ENCODE measurements at regions not wholly inside any gene's neighbourhood (a gene's known extent, or its start where the extent isn't known, plus 50 kb on each side); places are given as distances from the start of the nearest gene placed in this dataset.
A peak's percentile ranks its signal among the peaks of the same experiment; 100 is the strongest.

DNA sequence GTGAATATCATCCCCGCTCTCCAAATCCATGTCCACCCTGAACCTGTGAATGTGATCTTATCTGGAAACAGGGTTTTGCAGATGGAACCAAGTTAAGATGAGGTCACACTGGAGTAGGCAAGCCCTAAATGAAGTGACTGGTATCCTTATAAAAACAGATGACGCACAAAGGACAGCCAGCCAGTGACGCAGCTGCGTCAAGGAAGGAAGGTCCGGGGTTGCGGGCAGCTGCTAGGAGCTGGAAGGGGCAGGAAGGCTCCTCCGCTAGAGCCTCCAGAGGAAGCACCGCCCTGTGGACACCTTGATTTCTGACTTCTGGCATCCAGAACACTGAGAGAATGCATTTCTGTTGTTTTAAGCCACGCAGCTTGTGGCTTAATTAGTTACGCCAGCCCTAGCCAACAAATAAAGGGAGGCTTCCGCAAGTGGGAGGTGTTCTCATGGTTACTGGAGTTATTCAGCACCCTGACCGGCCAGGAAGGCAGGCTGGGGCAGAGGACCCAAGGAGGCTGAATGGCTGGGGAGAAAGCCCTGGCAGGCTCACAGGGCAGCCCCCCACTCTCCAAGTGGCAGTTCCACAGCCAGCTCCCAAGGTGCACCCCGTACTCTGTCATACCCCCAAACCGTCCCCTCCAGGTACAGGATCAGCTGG, 127.6 kb upstream of the NCOR2 start:
- H2AFZ ChIP-seq (ENCODE audit: control insufficient read depth, low read length) = peak overlapping the region; percentile 66
- no peaks in the 10 kb centered on the region for H4K20me1 ChIP-seq (ENCODE audit: control insufficient read depth, extremely low read depth, insufficient read depth, low read length)
- peaks cover 9% of the 10 kb centered on the region for H3K27me3 ChIP-seq (ENCODE audit: control insufficient read depth, extremely low read depth, insufficient read depth, low read length)
- peak overlapping the region; percentile 2 for H3K27ac ChIP-seq (ENCODE audit: control insufficient read depth, insufficient read depth, low read length)
- H3K36me3 ChIP-seq (ENCODE audit: control insufficient read depth in 2 of 2, extremely low read depth in 1 of 2, insufficient read depth in 2 of 2, low read length in 2 of 2) = no peaks in the 10 kb centered on the region
- no peak for TF ChIP-seq EZH2 (IDR thresholded peaks at IDR 0.05; ENCODE audit: low read length)
- TF ChIP-seq, protein P1, sequence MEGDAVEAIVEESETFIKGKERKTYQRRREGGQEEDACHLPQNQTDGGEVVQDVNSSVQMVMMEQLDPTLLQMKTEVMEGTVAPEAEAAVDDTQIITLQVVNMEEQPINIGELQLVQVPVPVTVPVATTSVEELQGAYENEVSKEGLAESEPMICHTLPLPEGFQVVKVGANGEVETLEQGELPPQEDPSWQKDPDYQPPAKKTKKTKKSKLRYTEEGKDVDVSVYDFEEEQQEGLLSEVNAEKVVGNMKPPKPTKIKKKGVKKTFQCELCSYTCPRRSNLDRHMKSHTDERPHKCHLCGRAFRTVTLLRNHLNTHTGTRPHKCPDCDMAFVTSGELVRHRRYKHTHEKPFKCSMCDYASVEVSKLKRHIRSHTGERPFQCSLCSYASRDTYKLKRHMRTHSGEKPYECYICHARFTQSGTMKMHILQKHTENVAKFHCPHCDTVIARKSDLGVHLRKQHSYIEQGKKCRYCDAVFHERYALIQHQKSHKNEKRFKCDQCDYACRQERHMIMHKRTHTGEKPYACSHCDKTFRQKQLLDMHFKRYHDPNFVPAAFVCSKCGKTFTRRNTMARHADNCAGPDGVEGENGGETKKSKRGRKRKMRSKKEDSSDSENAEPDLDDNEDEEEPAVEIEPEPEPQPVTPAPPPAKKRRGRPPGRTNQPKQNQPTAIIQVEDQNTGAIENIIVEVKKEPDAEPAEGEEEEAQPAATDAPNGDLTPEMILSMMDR (optimal IDR thresholded peaks at IDR 0.05 in 1 of 3, IDR thresholded peaks at IDR 0.05 in 1 of 3, conservative IDR thresholded peaks at IDR 0.05 in 1 of 3; ENCODE audit: extremely low read depth in 1 of 3, insufficient read depth in 2 of 3, low read length in 3 of 3) = no peak
- FAIRE-seq = no peak
- DNase-seq (ENCODE audit: low read depth, low spot score) = no peak
- no peaks in the 10 kb centered on the region for H3K9me1 ChIP-seq (ENCODE audit: control insufficient read depth, extremely low read depth, insufficient read depth, low read length)
- no peaks in the 10 kb centered on the region for H3K79me2 ChIP-seq (ENCODE audit: control insufficient read depth, insufficient read depth, low read length)
- H3K4me2 ChIP-seq (ENCODE audit: control insufficient read depth, extremely low read depth, insufficient read depth, low read depth, low read length) = peak overlapping the region; percentile 62
- H3K9ac ChIP-seq (ENCODE audit: control insufficient read depth, extremely low read depth, insufficient read depth, low read length) = peak overlapping the region; percentile 23
- no peak overlapping the region for H3K4me3 ChIP-seq (ENCODE audit: control insufficient read depth in 2 of 3, extremely low read depth in 1 of 3, insufficient read depth in 2 of 3, low read depth in 1 of 3, low read length in 3 of 3)
- no peaks in the 10 kb centered on the region for H3K9me3 ChIP-seq (ENCODE audit: control insufficient read depth, low read depth, low read length)
- peaks cover 9% of the 10 kb centered on the region for H3K4me1 ChIP-seq (ENCODE audit: control insufficient read depth, extremely low read depth, insufficient read depth, low read length)
- dilution Hi-C loops (cut with MboI; ENCODE audit: extremely low pct_ligation_motif_present, low sequenced_read_pairs) = no loop called here

DNA sequence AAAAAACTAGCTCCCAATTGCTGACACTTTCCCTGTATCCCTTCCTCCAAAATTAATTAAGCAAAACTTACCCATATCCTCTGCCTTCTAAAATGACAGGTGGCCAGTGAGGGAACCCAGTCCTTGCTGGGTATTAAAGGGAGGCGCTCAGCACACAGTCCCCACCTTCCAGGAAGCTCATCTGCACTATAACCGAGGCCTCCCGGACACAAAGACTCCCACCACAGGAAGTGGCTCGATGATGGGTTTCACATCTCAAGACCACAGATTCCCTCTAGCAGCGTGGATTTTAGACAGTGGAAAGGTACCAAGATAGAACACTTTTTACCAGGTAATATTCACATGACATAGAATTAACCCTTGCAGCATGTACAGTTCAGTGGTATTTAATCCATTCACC, 126.8 kb upstream of the NCOR2 start:
- no peak for DNase-seq (ENCODE audit: low read depth, low spot score)
- Histone ChIP-seq H3K9me1 (ENCODE audit: control insufficient read depth, extremely low read depth, insufficient read depth, low read length) (no peaks in the 10 kb centered on the region), H3K4me2 (ENCODE audit: control insufficient read depth, extremely low read depth, insufficient read depth, low read depth, low read length) (no peak overlapping the region), H3K4me3 (ENCODE audit: control insufficient read depth in 2 of 3, extremely low read depth in 1 of 3, insufficient read depth in 2 of 3, low read depth in 1 of 3, low read length in 3 of 3) (no peak overlapping the region), H3K36me3 (ENCODE audit: control insufficient read depth in 2 of 2, extremely low read depth in 1 of 2, insufficient read depth in 2 of 2, low read length in 2 of 2) (no peaks in the 10 kb centered on the region), H3K9me3 (ENCODE audit: control insufficient read depth, low read depth, low read length) (no peaks in the 10 kb centered on the region), H3K27me3 (ENCODE audit: control insufficient read depth, extremely low read depth, insufficient read depth, low read length) (peaks cover 5% of the 10 kb centered on the region), H3K4me1 (ENCODE audit: control insufficient read depth, extremely low read depth, insufficient read depth, low read length) (peaks cover 15% of the 10 kb centered on the region), H4K20me1 (ENCODE audit: control insufficient read depth, extremely low read depth, insufficient read depth, low read length) (no peaks in the 10 kb centered on the region), H3K79me2 (ENCODE audit: control insufficient read depth, insufficient read depth, low read length) (no peaks in the 10 kb centered on the region), H3K9ac (ENCODE audit: control insufficient read depth, extremely low read depth, insufficient read depth, low read length) (no peak overlapping the region), H2AFZ (ENCODE audit: control insufficient read depth, low read length) (no peak overlapping the region), H3K27ac (ENCODE audit: control insufficient read depth, insufficient read depth, low read length) (no peak overlapping the region)
- TF ChIP-seq EZH2 (IDR thresholded peaks at IDR 0.05; ENCODE audit: low read length) = no peak
- TF ChIP-seq, protein P1 (optimal IDR thresholded peaks at IDR 0.05 in 1 of 3, IDR thresholded peaks at IDR 0.05 in 1 of 3, conservative IDR thresholded peaks at IDR 0.05 in 1 of 3; ENCODE audit: extremely low read depth in 1 of 3, insufficient read depth in 2 of 3, low read length in 3 of 3) = no peak
- FAIRE-seq = no peak
- dilution Hi-C loops (cut with MboI; ENCODE audit: extremely low pct_ligation_motif_present, low sequenced_read_pairs) = no loop called here
